ENCODE measurements at regions not wholly inside any gene's neighbourhood (a gene's known extent, or its start where the extent isn't known, plus 50 kb on each side); places are given as distances from the start of the nearest gene placed in this dataset.

GRCh38 chr7:68476966-68477365 is 1121.3 kb upstream of the AUTS2 start:
- no peak for DNase-seq
- Histone ChIP-seq H3K4me3 (no peak overlapping the region), H3K27ac (no peak overlapping the region), H3K4me1 (no peaks in the 10 kb centered on the region), H3K9me3 (peaks cover 0 to 9% of the 10 kb centered on the region in 2 donors), H3K36me3 (no peaks in the 10 kb centered on the region), H3K27me3 (no peaks in the 10 kb centered on the region)
- no peak for TF ChIP-seq CTCF (IDR thresholded peaks at IDR 0.05)
- no peak for ATAC-seq
- intact Hi-C loops (cut with DNase I) = no loop called here

- ATAC-seq (no peak), DNase-seq (no peak)
- Histone ChIP-seq H3K9me3 (peaks cover 0 to 2% of the 10 kb centered on the region in 2 donors), H3K4me3 (no peak overlapping the region), H3K27ac (no peak overlapping the region), H3K4me1 (no peaks in the 10 kb centered on the region), H3K36me3 (no peaks in the 10 kb centered on the region), H3K27me3 (no peaks in the 10 kb centered on the region)
- intact Hi-C loops (cut with DNase I) = no loop called here
- no peak for TF ChIP-seq CTCF (IDR thresholded peaks at IDR 0.05)
Measured at GRCh38 chr7:68478326-68478725, 1119.9 kb upstream of the AUTS2 start.

GRCh38 chr7:68482800-68483199 is 1115.5 kb upstream of the AUTS2 start:
- no peak overlapping the region for H3K4me3 ChIP-seq
- no peaks in the 10 kb centered on the region for H3K4me1 ChIP-seq
- DNase-seq = no peak
- no peaks in the 10 kb centered on the region for H3K27me3 ChIP-seq
- intact Hi-C loops (cut with DNase I) = no loop called here
- no peaks in the 10 kb centered on the region for H3K36me3 ChIP-seq
- H3K9me3 ChIP-seq = peaks cover 0 to 15% of the 10 kb centered on the region in 2 donors
- no peak for ATAC-seq
- H3K27ac ChIP-seq = no peak overlapping the region
- no peak for TF ChIP-seq CTCF (IDR thresholded peaks at IDR 0.05)

GRCh38 chr7:68484731-68485130 is 1113.5 kb upstream of the AUTS2 start:
- DNase-seq = no peak
- Histone ChIP-seq H3K27ac (no peak overlapping the region), H3K27me3 (no peaks in the 10 kb centered on the region), H3K36me3 (no peaks in the 10 kb centered on the region), H3K4me1 (no peaks in the 10 kb centered on the region), H3K4me3 (no peak overlapping the region), H3K9me3 (peaks cover 0 to 19% of the 10 kb centered on the region in 2 donors)
- intact Hi-C loops (cut with DNase I) = no loop called here
- TF ChIP-seq CTCF (IDR thresholded peaks at IDR 0.05) = no peak
- no peak for ATAC-seq

- Histone ChIP-seq H3K4me3 (no peak overlapping the region), H3K4me1 (no peaks in the 10 kb centered on the region), H3K36me3 (no peaks in the 10 kb centered on the region), H3K27ac (no peak overlapping the region), H3K9me3 (peaks cover 0 to 20% of the 10 kb centered on the region in 2 donors), H3K27me3 (no peaks in the 10 kb centered on the region)
- no peak for DNase-seq
- no peak for TF ChIP-seq CTCF (IDR thresholded peaks at IDR 0.05)
- ATAC-seq = no peak
- intact Hi-C loops (cut with DNase I) = no loop called here
Measured at GRCh38 chr7:68485253-68485917, 1112.9 kb upstream of the AUTS2 start.
